ENCODE measurements at regions not wholly inside any gene's neighbourhood (a gene's known extent, or its start where the extent isn't known, plus 50 kb on each side); places are given as distances from the start of the nearest gene placed in this dataset.

DNA sequence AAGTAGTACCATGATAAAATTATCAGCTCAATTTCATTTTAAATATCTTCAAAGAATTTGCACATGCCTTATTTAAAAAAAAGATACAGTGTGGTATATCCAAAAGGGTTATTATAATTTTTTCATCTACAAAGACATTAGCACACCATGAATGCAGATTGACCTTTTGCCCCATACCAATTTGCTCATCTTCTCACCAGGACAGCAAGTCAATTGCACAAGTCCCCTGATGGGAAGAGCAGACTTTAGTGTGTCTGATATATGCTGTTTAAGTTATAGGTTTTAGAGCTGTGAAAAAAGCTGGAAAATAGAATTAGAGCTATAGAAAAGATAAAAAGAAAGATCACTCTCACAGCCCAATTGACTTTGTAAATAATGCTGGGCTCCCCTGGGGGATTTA, 325.8 kb upstream of the CDH6 start:
- H3K18ac ChIP-seq (ENCODE audit: low read depth in 1 of 2, low read length in 2 of 2) = no peak overlapping the region
- no peak overlapping the region for H2AFZ ChIP-seq (ENCODE audit: low read depth, low read length)
- no peaks in the 10 kb centered on the region for H3K79me1 ChIP-seq (replicated peaks; ENCODE audit: low read length, poor library complexity, severe bottlenecking)
- H3K4me1 ChIP-seq (ENCODE audit: control insufficient read depth, insufficient read depth, low read depth, low read length) = no peaks in the 10 kb centered on the region
- no peak overlapping the region for H3K4me3 ChIP-seq (ENCODE audit: insufficient read depth in 1 of 2, low read depth in 1 of 2, low read length in 2 of 2)
- H3K36me3 ChIP-seq (ENCODE audit: control insufficient read depth in 1 of 2, insufficient read depth in 2 of 2, low read depth in 1 of 2, low read length in 2 of 2) = no peaks in the 10 kb centered on the region
- no peak overlapping the region for H4K91ac ChIP-seq (ENCODE audit: low read length)
- H3K14ac ChIP-seq (ENCODE audit: low read length in 2 of 2) = no peak overlapping the region
- no peak overlapping the region for H2BK120ac ChIP-seq (ENCODE audit: low read depth, low read length)
- no peaks in the 10 kb centered on the region for H3K27me3 ChIP-seq (ENCODE audit: control insufficient read depth in 1 of 2, insufficient read depth in 1 of 2, low read length in 2 of 2)
- no peak overlapping the region for H4K8ac ChIP-seq (ENCODE audit: low read length)
- no peak overlapping the region for H2AK5ac ChIP-seq (ENCODE audit: low read length, severe bottlenecking)
- no peak overlapping the region for H3K4me2 ChIP-seq (ENCODE audit: low read length, poor library complexity, severe bottlenecking)
- DNase-seq = no peak
- no peak overlapping the region for H3K9ac ChIP-seq (ENCODE audit: low read length)
- H2BK15ac ChIP-seq (ENCODE audit: low read depth, poor library complexity, severe bottlenecking) = no peak overlapping the region
- H3K23ac ChIP-seq (ENCODE audit: low read length in 2 of 2) = no peak overlapping the region
- H3K9me3 ChIP-seq (ENCODE audit: control insufficient read depth, low read length) = peaks cover 3% of the 10 kb centered on the region
- no peak overlapping the region for H3K27ac ChIP-seq (ENCODE audit: low read length, poor library complexity, severe bottlenecking)
- H3K4ac ChIP-seq (ENCODE audit: low read depth in 1 of 2, low read length in 2 of 2) = no peak overlapping the region
- no peak overlapping the region for H2BK5ac ChIP-seq (ENCODE audit: low read depth, low read length, poor library complexity, severe bottlenecking)
- no peak overlapping the region for H2BK12ac ChIP-seq (ENCODE audit: low read length in 2 of 2)

DNA sequence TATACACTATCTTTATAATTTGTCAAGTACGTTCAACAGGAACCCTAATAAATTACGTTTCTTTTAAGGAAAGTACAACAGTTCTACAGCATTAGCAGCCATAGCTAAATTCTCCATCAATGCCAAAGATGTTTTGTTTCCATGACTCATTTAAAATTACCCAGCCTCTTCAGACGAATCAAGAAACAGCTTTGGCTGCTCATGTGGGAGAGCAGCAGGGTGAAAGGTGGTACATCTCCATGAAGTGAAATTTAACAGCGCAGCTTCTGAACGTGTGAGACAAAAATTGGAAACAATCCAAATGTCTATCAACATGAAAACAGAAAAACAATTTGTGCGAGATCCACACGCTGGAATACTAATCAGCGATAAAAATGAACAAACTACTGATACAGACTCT, 327.3 kb upstream of the CDH6 start:
- 80% methylated on average over 8 of the region's 8 CpGs for WGBS
- Histone ChIP-seq H4K8ac (ENCODE audit: low read length) (no peak overlapping the region), H3K79me1 (replicated peaks; ENCODE audit: low read length, poor library complexity, severe bottlenecking) (no peaks in the 10 kb centered on the region), H3K9me3 (ENCODE audit: control insufficient read depth, low read length) (peaks cover 3% of the 10 kb centered on the region), H2BK5ac (ENCODE audit: low read depth, low read length, poor library complexity, severe bottlenecking) (no peak overlapping the region), H3K14ac (ENCODE audit: low read length in 2 of 2) (no peak overlapping the region), H2BK15ac (ENCODE audit: low read depth, poor library complexity, severe bottlenecking) (no peak overlapping the region), H2BK12ac (ENCODE audit: low read length in 2 of 2) (no peak overlapping the region), H3K4ac (ENCODE audit: low read depth in 1 of 2, low read length in 2 of 2) (no peak overlapping the region), H3K18ac (ENCODE audit: low read depth in 1 of 2, low read length in 2 of 2) (no peak overlapping the region), H2AFZ (ENCODE audit: low read depth, low read length) (no peak overlapping the region), H3K23ac (ENCODE audit: low read length in 2 of 2) (no peak overlapping the region), H2AK5ac (ENCODE audit: low read length, severe bottlenecking) (no peak overlapping the region), H3K36me3 (ENCODE audit: control insufficient read depth in 1 of 2, insufficient read depth in 2 of 2, low read depth in 1 of 2, low read length in 2 of 2) (no peaks in the 10 kb centered on the region), H3K9ac (ENCODE audit: low read length) (no peak overlapping the region), H2BK120ac (ENCODE audit: low read depth, low read length) (no peak overlapping the region), H3K27ac (ENCODE audit: low read length, poor library complexity, severe bottlenecking) (no peak overlapping the region), H3K4me2 (ENCODE audit: low read length, poor library complexity, severe bottlenecking) (no peak overlapping the region), H3K27me3 (ENCODE audit: control insufficient read depth in 1 of 2, insufficient read depth in 1 of 2, low read length in 2 of 2) (no peaks in the 10 kb centered on the region), H3K4me3 (ENCODE audit: insufficient read depth in 1 of 2, low read depth in 1 of 2, low read length in 2 of 2) (no peak overlapping the region), H4K91ac (ENCODE audit: low read length) (no peak overlapping the region), H3K4me1 (ENCODE audit: control insufficient read depth, insufficient read depth, low read depth, low read length) (no peaks in the 10 kb centered on the region)
- no peak for DNase-seq

DNA sequence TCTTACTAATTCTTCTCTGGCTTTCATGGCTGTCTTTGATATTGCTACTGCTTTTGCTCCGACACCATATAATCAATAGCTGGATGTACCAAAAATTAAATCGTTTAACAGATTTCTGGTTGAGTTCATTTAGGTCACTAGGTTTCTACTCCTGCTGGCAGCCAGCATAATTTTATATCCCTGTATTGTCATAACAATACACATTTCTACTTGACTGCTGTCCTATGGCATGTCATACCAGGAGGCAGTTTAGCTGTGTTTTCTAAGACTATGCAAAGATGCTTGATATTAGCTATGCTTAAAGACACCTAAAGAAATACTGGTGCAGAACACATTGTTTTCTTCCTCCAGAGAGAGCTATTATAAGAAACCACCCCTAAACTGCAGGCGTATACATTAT, 337.2 kb upstream of the CDH6 start:
- Histone ChIP-seq H3K79me1 (replicated peaks; ENCODE audit: low read length, poor library complexity, severe bottlenecking) (no peaks in the 10 kb centered on the region), H3K14ac (ENCODE audit: low read length in 2 of 2) (no peak overlapping the region), H3K9ac (ENCODE audit: low read length) (no peak overlapping the region), H3K18ac (ENCODE audit: low read depth in 1 of 2, low read length in 2 of 2) (no peak overlapping the region), H3K9me3 (ENCODE audit: control insufficient read depth, low read length) (peaks cover 6% of the 10 kb centered on the region), H2BK15ac (ENCODE audit: low read depth, poor library complexity, severe bottlenecking) (no peak overlapping the region), H4K91ac (ENCODE audit: low read length) (no peak overlapping the region), H2AK5ac (ENCODE audit: low read length, severe bottlenecking) (no peak overlapping the region), H3K4me2 (ENCODE audit: low read length, poor library complexity, severe bottlenecking) (no peak overlapping the region), H4K8ac (ENCODE audit: low read length) (no peak overlapping the region), H2AFZ (ENCODE audit: low read depth, low read length) (no peak overlapping the region), H3K4me1 (ENCODE audit: control insufficient read depth, insufficient read depth, low read depth, low read length) (no peaks in the 10 kb centered on the region), H2BK5ac (ENCODE audit: low read depth, low read length, poor library complexity, severe bottlenecking) (no peak overlapping the region), H3K36me3 (ENCODE audit: control insufficient read depth in 1 of 2, insufficient read depth in 2 of 2, low read depth in 1 of 2, low read length in 2 of 2) (no peaks in the 10 kb centered on the region), H3K27me3 (ENCODE audit: control insufficient read depth in 1 of 2, insufficient read depth in 1 of 2, low read length in 2 of 2) (no peaks in the 10 kb centered on the region), H2BK12ac (ENCODE audit: low read length in 2 of 2) (no peak overlapping the region), H3K4ac (ENCODE audit: low read depth in 1 of 2, low read length in 2 of 2) (no peak overlapping the region), H3K4me3 (ENCODE audit: insufficient read depth in 1 of 2, low read depth in 1 of 2, low read length in 2 of 2) (no peak overlapping the region), H3K27ac (ENCODE audit: low read length, poor library complexity, severe bottlenecking) (no peak overlapping the region), H2BK120ac (ENCODE audit: low read depth, low read length) (no peak overlapping the region), H3K23ac (ENCODE audit: low read length in 2 of 2) (no peak overlapping the region)
- DNase-seq = no peak
- 93% methylated on average over 3 of the region's 3 CpGs for WGBS

DNA sequence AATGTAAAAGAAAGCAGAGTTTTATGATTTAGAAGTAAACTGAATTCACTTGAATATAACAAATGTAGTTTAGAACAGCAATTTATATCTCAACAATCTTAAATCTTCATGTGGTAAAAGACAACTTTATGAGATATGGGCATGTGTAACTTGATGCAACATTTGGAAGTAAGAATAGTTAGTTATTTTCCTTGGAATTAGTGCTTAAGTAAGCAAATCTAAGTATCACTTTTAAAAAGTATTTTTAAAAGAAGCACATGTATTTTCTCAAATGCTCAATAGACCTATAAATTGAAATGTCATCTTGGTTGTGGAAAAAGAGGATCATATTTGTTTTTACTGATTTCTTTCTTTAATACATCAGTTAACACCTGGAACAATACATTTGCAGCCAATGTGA, 340.3 kb upstream of the CDH6 start:
- no peak overlapping the region for H4K91ac ChIP-seq (ENCODE audit: low read length)
- no peak overlapping the region for H2BK5ac ChIP-seq (ENCODE audit: low read depth, low read length, poor library complexity, severe bottlenecking)

More for the DNA sequence above, 340.3 kb upstream of the CDH6 start:
- Histone ChIP-seq H2BK15ac (ENCODE audit: low read depth, poor library complexity, severe bottlenecking) (no peak overlapping the region), H2AK5ac (ENCODE audit: low read length, severe bottlenecking) (no peak overlapping the region), H3K14ac (ENCODE audit: low read length in 2 of 2) (no peak overlapping the region), H3K27ac (ENCODE audit: low read length, poor library complexity, severe bottlenecking) (no peak overlapping the region), H3K4me2 (ENCODE audit: low read length, poor library complexity, severe bottlenecking) (no peak overlapping the region), H2AFZ (ENCODE audit: low read depth, low read length) (no peak overlapping the region), H4K8ac (ENCODE audit: low read length) (no peak overlapping the region), H3K79me1 (replicated peaks; ENCODE audit: low read length, poor library complexity, severe bottlenecking) (peaks cover 2% of the 10 kb centered on the region), H3K4ac (ENCODE audit: low read depth in 1 of 2, low read length in 2 of 2) (no peak overlapping the region), H3K4me1 (ENCODE audit: control insufficient read depth, insufficient read depth, low read depth, low read length) (peaks cover 3% of the 10 kb centered on the region), H3K23ac (ENCODE audit: low read length in 2 of 2) (no peak overlapping the region), H3K36me3 (ENCODE audit: control insufficient read depth in 1 of 2, insufficient read depth in 2 of 2, low read depth in 1 of 2, low read length in 2 of 2) (no peaks in the 10 kb centered on the region), H3K9ac (ENCODE audit: low read length) (no peak overlapping the region), H3K27me3 (ENCODE audit: control insufficient read depth in 1 of 2, insufficient read depth in 1 of 2, low read length in 2 of 2) (no peaks in the 10 kb centered on the region), H3K9me3 (ENCODE audit: control insufficient read depth, low read length) (peaks cover 6% of the 10 kb centered on the region), H2BK120ac (ENCODE audit: low read depth, low read length) (no peak overlapping the region), H2BK12ac (ENCODE audit: low read length in 2 of 2) (no peak overlapping the region), H3K18ac (ENCODE audit: low read depth in 1 of 2, low read length in 2 of 2) (no peak overlapping the region), H3K4me3 (ENCODE audit: insufficient read depth in 1 of 2, low read depth in 1 of 2, low read length in 2 of 2) (no peak overlapping the region)
- no peak for DNase-seq
